Smooth muscle cell (in vitro differentiated cells): ENCODE measurements at regions not wholly inside any gene's neighbourhood (a gene's known extent, or its start where the extent isn't known, plus 50 kb on each side); places are given as distances from the start of the nearest gene placed in this dataset.

Source experiments
- DNase-seq: peaks from one replicate; lab custom pipeline; 2025; ENCODE audit not compliant: unreplicated experiment; lab: John Stamatoyannopoulos, UW
- H2AFZ ChIP-seq: fragments of 200-600 bp; sonication (generic); 2 replicates; pipeline ENCODE4 v1.6.0; 2016; ENCODE audit warnings: antibody characterized with exemption, low read depth, mild to moderate bottlenecking
- H3F3A ChIP-seq: fragments of 200-600 bp; sonication (generic); 2 replicates; pipeline ENCODE4 v1.6.0; 2017; ENCODE audit warnings: antibody characterized with exemption, low read depth
- H3K27ac ChIP-seq: fragments of 200-600 bp; sonication (generic); 2 replicates; pipeline ENCODE4 v1.5.1; 2016; ENCODE audit warnings: low read depth, mild to moderate bottlenecking
- H3K27me3 ChIP-seq: fragments of 200-600 bp; sonication (generic); 2 replicates; pipeline ENCODE4 v1.6.1; 2016; ENCODE audit warnings: low read depth, mild to moderate bottlenecking
- H3K36me3 ChIP-seq: fragments of 200-600 bp; sonication (generic); 2 replicates; pipeline ENCODE4 v1.5.1; 2016; ENCODE audit warnings: low read depth
- H3K4me1 ChIP-seq: fragments of 200-600 bp; sonication (generic); 2 replicates; pipeline ENCODE4 v1.5.1; 2016; ENCODE audit warnings: low read depth
- H3K4me2 ChIP-seq: fragments of 200-600 bp; sonication (generic); 2 replicates; pipeline ENCODE4 v1.6.0; 2016; ENCODE audit warnings: mild to moderate bottlenecking
- H3K4me3 ChIP-seq: fragments of 200-600 bp; sonication (generic); 2 replicates; pipeline ENCODE4 v1.5.1; 2016; ENCODE audit warnings: mild to moderate bottlenecking
- H3K79me2 ChIP-seq: fragments of 200-600 bp; sonication (generic); 2 replicates; pipeline ENCODE4 v1.6.0; 2016; ENCODE audit warnings: low read depth, mild to moderate bottlenecking
- H3K9ac ChIP-seq: fragments of 200-600 bp; sonication (generic); 2 replicates; pipeline ENCODE4 v1.6.0; 2016; ENCODE audit warnings: low read depth
- H3K9me3 ChIP-seq: fragments of 200-600 bp; sonication (generic); replicated peaks from 2 replicates; pipeline ENCODE4 v1.5.1; 2016; ENCODE audit warnings: low read depth
- H4K20me1 ChIP-seq: fragments of 200-600 bp; sonication (generic); 2 replicates; pipeline ENCODE4 v1.6.0; 2016; ENCODE audit warnings: low read depth
- WGBS: methylation state at CpG from one replicate; pipeline ENCODE4 v1.1.7; 2016; ENCODE audit warnings: low lambda C conversion rate; 5-methylcytosine and 5-hydroxymethylcytosine counted together
- TF ChIP-seq, protein P1 (sequence below): fragments of 200-600 bp; sonication (generic); IDR thresholded peaks from 2 replicates; pipeline ENCODE4 v1.5.1; 2017; ENCODE audit warnings: borderline replicate concordance, mild to moderate bottlenecking, antibody characterized with exemption; ENCODE audit not compliant: insufficient read depth, poor library complexity, severe bottlenecking

DNA sequence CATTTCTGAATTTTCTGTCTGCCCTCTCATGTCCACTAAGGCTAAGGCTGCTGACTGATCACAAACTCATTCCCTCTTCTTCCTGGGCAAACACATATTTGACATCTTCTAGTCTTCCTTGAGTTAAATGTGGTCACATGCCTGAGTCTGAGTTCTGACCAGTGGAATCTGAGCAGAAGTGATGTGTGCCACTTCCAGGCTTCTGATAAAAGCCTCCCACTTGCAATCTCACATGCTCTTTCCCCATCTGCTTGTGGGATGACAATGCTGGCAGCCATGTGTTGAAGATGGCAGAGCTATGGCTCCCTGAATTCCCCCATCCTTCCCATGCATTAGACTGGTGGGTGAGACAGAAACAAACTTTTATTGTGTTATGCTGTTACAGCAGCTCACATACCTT, 149.9 kb upstream of the ZNF648 start:
- Histone ChIP-seq H3F3A (no peaks in the 10 kb centered on the region), H3K4me2 (no peak overlapping the region), H3K27ac (no peak overlapping the region), H3K9me3 (no peaks in the 10 kb centered on the region), H3K79me2 (no peaks in the 10 kb centered on the region), H4K20me1 (no peaks in the 10 kb centered on the region), H3K4me1 (peaks cover 6% of the 10 kb centered on the region), H3K9ac (no peak overlapping the region), H2AFZ (no peak overlapping the region), H3K4me3 (no peak overlapping the region), H3K36me3 (no peaks in the 10 kb centered on the region), H3K27me3 (no peaks in the 10 kb centered on the region)
- no peak for DNase-seq
- TF ChIP-seq, protein P1, sequence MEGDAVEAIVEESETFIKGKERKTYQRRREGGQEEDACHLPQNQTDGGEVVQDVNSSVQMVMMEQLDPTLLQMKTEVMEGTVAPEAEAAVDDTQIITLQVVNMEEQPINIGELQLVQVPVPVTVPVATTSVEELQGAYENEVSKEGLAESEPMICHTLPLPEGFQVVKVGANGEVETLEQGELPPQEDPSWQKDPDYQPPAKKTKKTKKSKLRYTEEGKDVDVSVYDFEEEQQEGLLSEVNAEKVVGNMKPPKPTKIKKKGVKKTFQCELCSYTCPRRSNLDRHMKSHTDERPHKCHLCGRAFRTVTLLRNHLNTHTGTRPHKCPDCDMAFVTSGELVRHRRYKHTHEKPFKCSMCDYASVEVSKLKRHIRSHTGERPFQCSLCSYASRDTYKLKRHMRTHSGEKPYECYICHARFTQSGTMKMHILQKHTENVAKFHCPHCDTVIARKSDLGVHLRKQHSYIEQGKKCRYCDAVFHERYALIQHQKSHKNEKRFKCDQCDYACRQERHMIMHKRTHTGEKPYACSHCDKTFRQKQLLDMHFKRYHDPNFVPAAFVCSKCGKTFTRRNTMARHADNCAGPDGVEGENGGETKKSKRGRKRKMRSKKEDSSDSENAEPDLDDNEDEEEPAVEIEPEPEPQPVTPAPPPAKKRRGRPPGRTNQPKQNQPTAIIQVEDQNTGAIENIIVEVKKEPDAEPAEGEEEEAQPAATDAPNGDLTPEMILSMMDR = no peak

DNA sequence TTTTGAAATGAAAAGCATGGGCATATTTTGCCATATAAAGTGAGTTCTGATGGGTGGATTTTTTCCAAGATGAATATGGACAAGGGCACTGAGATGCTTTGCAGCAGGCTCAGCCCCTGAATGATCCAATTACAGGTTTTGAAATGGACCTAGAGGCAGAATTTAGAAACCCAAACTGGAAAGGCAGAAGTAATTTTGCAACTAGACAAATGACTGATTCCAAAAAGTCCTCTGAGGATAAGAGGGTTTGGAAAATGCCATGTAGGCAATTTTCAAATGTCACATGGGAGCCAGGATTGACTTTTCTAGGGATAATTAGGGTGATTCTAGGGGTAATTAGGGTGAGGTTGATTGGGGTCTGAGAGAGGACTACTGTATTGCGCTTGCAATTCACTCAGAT, 148.9 kb upstream of the ZNF648 start:
- no peak overlapping the region for H3K9ac ChIP-seq
- no peak overlapping the region for H3K4me2 ChIP-seq
- H3K4me3 ChIP-seq = no peak overlapping the region
- no peaks in the 10 kb centered on the region for H3K27me3 ChIP-seq
- H3K4me1 ChIP-seq = peaks cover 6% of the 10 kb centered on the region
- no peak overlapping the region for H3K27ac ChIP-seq
- no peaks in the 10 kb centered on the region for H3K79me2 ChIP-seq
- no peaks in the 10 kb centered on the region for H3K9me3 ChIP-seq
- DNase-seq = no peak
- H3K36me3 ChIP-seq = no peaks in the 10 kb centered on the region
- 93% methylated on average over 1 of the region's 1 CpG for WGBS
- no peaks in the 10 kb centered on the region for H4K20me1 ChIP-seq
- no peaks in the 10 kb centered on the region for H3F3A ChIP-seq
- TF ChIP-seq, protein P1 = no peak
- no peak overlapping the region for H2AFZ ChIP-seq

DNA sequence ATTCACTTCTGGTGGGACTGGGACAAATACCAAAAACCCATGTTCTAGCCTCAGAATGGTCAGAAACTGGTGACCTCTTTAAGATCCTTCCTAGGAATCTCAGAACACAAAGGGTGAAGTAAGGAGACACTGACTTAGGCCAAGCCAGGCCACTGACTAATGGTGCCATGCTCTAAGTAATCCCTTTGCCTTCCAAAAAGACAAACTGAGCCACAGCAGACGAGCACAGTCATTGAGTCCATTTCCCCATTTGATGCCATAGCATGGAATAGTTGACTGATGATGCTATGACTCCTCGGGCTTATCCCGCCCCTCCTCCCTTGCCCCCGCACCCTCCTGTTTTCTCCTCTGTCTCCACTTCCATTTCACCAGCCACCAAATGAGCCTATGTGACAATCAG, 145.8 kb upstream of the ZNF648 start:
- Histone ChIP-seq H3K27ac (peak overlapping the region; percentile 68), H3K36me3 (no peaks in the 10 kb centered on the region), H2AFZ (no peak overlapping the region), H3K9ac (no peak overlapping the region), H3K9me3 (no peaks in the 10 kb centered on the region), H3K27me3 (no peaks in the 10 kb centered on the region), H3K4me3 (no peak overlapping the region), H3K79me2 (no peaks in the 10 kb centered on the region), H3F3A (no peaks in the 10 kb centered on the region), H4K20me1 (no peaks in the 10 kb centered on the region), H3K4me2 (peak overlapping the region; percentile 25), H3K4me1 (peaks cover 6% of the 10 kb centered on the region)
- TF ChIP-seq, protein P1 = no peak
- no peak for DNase-seq
- WGBS = 35% methylated on average over 4 of the region's 4 CpGs

DNA sequence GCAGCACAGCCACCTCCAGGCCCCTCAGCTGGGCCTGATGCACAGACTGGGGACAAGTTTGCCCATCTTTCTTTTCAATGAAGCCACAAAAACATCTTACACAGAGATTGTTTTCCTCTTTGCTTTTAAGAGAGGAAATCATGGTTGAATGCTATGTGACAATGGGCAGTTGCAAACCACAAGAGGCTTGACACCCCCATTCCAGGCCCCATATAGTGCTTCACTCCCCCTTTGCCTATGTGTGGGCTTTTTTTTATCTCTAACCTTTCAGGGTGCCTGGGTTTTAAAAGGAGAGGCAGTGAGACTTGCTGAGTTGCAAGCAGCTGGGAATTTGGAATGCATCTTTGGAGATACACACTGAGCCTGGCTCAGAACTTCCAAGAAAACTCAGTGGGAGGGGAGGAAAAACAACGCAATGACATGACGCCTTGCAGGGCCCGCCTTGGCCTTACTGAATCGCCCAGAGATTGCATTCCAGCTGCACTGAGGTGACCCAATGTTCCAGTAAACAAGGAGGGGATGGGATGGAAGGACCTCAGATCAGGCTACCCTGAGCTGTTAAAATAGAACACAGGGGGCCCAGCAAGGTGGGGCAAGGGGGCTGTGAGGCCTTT, 145.2 kb upstream of the ZNF648 start:
- H3K27me3 ChIP-seq = no peaks in the 10 kb centered on the region
- H3K9ac ChIP-seq = no peak overlapping the region
- H3K4me3 ChIP-seq = no peak overlapping the region
- no peak for DNase-seq
- H3K79me2 ChIP-seq = no peaks in the 10 kb centered on the region
- peaks cover 6% of the 10 kb centered on the region for H3K4me1 ChIP-seq
- TF ChIP-seq, protein P1 = no peak
- WGBS = 13% methylated on average over 4 of the region's 4 CpGs
- H3K9me3 ChIP-seq = no peaks in the 10 kb centered on the region
- H4K20me1 ChIP-seq = no peaks in the 10 kb centered on the region
- H3K36me3 ChIP-seq = no peaks in the 10 kb centered on the region
- H2AFZ ChIP-seq = no peak overlapping the region
- peak overlapping the region; percentile 68 for H3K27ac ChIP-seq
- peak overlapping the region; percentile 25 for H3K4me2 ChIP-seq
- no peaks in the 10 kb centered on the region for H3F3A ChIP-seq
